Naive B cell (primary cell): ENCODE measurements at regions not wholly inside any gene's neighbourhood (a gene's known extent, or its start where the extent isn't known, plus 50 kb on each side); places are given as distances from the start of the nearest gene placed in this dataset.
"Not testable (repeated sequence)": the region's sequence is repeated elsewhere in the genome, so short reads cannot be mapped to it uniquely, and the experiment has no call there.

Experiments used
- ATAC-seq, 2 donors: fragments of 150-1000 bp; cut with Tn5 transposase; 2 replicates each; pipeline ENCODE4 v1.10.0; 2021; ENCODE audit warnings: low read depth in 2 of 2, mild to moderate bottlenecking in 2 of 2, moderate library complexity in 2 of 2
- DNase-seq: peaks from one replicate; pipeline ENCODE4 v3.0.0; 2022
- H3K27ac Mint-ChIP-seq, 6 donors: one replicate each; pipeline ENCODE4 v1.8.0; 2020 to 2022; ENCODE audit warnings: mild to moderate bottlenecking in 6 of 6, mixed read lengths in 6 of 6, moderate library complexity in 5 of 6, inconsistent platforms in 2 of 6
- H3K27me3 Mint-ChIP-seq, 3 donors: one replicate each; pipeline ENCODE4 v1.8.0; 2021 to 2022; ENCODE audit warnings: mixed read lengths in 3 of 3, mild to moderate bottlenecking in 1 of 3
- H3K36me3 Mint-ChIP-seq, 2 donors: one replicate each; pipeline ENCODE4 v1.8.0; 2020 to 2022; ENCODE audit warnings: mixed read lengths in 2 of 2, inconsistent platforms in 1 of 2, mild to moderate bottlenecking in 1 of 2
- H3K4me1 Mint-ChIP-seq, 3 donors: one replicate each; pipeline ENCODE4 v1.8.0; 2020 to 2022; ENCODE audit warnings: mixed read lengths in 3 of 3, inconsistent platforms in 1 of 3, mild to moderate bottlenecking in 1 of 3, moderate library complexity in 1 of 3
- H3K4me3 Mint-ChIP-seq, 8 donors: one replicate each; pipeline ENCODE4 v1.8.0; 2020 to 2022; ENCODE audit warnings: mild to moderate bottlenecking in 8 of 8, mixed read lengths in 8 of 8, moderate library complexity in 8 of 8, inconsistent platforms in 2 of 8
- H3K9me3 Mint-ChIP-seq, 7 donors: one replicate each; pipeline ENCODE4 v1.8.0; 2020 to 2022; ENCODE audit warnings: mixed read lengths in 7 of 7, mild to moderate bottlenecking in 5 of 7, inconsistent platforms in 2 of 7, moderate library complexity in 1 of 7

- Mint-ChIP-seq H3K4me1 (no peaks in the 10 kb centered on the region), H3K27ac (no peak overlapping the region)
Measured at GRCh38 chr2:222351035-222351434, 52.2 kb upstream of the PAX3 start.

GRCh38 chr2:222352981-222353380 lies 54.2 kb upstream of the PAX3 start:
- DNase-seq (no peak), ATAC-seq (no peak)
- no peak overlapping the region for H3K4me3 Mint-ChIP-seq
- peaks cover 5 to 26% (median 8%) of the 10 kb centered on the region in 7 donors for H3K9me3 Mint-ChIP-seq
- H3K27ac Mint-ChIP-seq, result no peak overlapping the region
- H3K4me1 Mint-ChIP-seq, result no peaks in the 10 kb centered on the region
- H3K36me3 Mint-ChIP-seq, result peaks cover 0 to 3% of the 10 kb centered on the region in 2 donors
- H3K27me3 Mint-ChIP-seq, result peaks cover 0 to 7% (median 0%) of the 10 kb centered on the region in 3 donors

More at GRCh38 chr2:222351035-222351434, 52.2 kb upstream of the PAX3 start:
- Mint-ChIP-seq H3K4me3 (no peak overlapping the region), H3K36me3 (peaks cover 0 to 3% of the 10 kb centered on the region in 2 donors), H3K9me3 (peaks cover 5 to 26% (median 8%) of the 10 kb centered on the region in 7 donors), H3K27me3 (peaks cover 0 to 13% (median 0%) of the 10 kb centered on the region in 3 donors)
- ATAC-seq (no peak), DNase-seq (no peak)

GRCh38 chr2:222353993-222354392 lies 55.2 kb upstream of the PAX3 start:
- Mint-ChIP-seq H3K9me3 (peaks cover 5 to 21% (median 8%) of the 10 kb centered on the region in 7 donors), H3K4me1 (no peaks in the 10 kb centered on the region), H3K27me3 (peaks cover 0 to 7% (median 0%) of the 10 kb centered on the region in 3 donors), H3K36me3 (peaks cover 0 to 3% of the 10 kb centered on the region in 2 donors), H3K4me3 (no peak overlapping the region), H3K27ac (no peak overlapping the region)
- no peak for DNase-seq
- no peak for ATAC-seq

- no peak overlapping the region for H3K4me3 Mint-ChIP-seq
- peaks cover 5 to 15% (median 8%) of the 10 kb centered on the region in 7 donors for H3K9me3 Mint-ChIP-seq
- peaks cover 0 to 7% (median 0%) of the 10 kb centered on the region in 3 donors for H3K27me3 Mint-ChIP-seq
- no peaks in the 10 kb centered on the region for H3K4me1 Mint-ChIP-seq
- DNase-seq, result no peak
- H3K36me3 Mint-ChIP-seq, result peaks cover 0 to 3% of the 10 kb centered on the region in 2 donors
- no peak for ATAC-seq
- no peak overlapping the region for H3K27ac Mint-ChIP-seq
Measured at GRCh38 chr2:222355860-222356259, 57.1 kb upstream of the PAX3 start.

GRCh38 chr2:222357930-222358329 lies 59.1 kb upstream of the PAX3 start:
- H3K4me3 Mint-ChIP-seq, result no peak overlapping the region
- ATAC-seq (no peak), DNase-seq (no peak)
- peaks cover 0 to 7% (median 0%) of the 10 kb centered on the region in 3 donors for H3K27me3 Mint-ChIP-seq
- no peak overlapping the region for H3K27ac Mint-ChIP-seq
- H3K9me3 Mint-ChIP-seq, result peaks cover 0 to 16% (median 4%) of the 10 kb centered on the region in 7 donors
- peaks cover 0 to 2% of the 10 kb centered on the region in 2 donors for H3K36me3 Mint-ChIP-seq
- no peaks in the 10 kb centered on the region for H3K4me1 Mint-ChIP-seq

- Mint-ChIP-seq H3K27ac (no peak overlapping the region), H3K4me3 (peak overlapping the region in 1 of 8 donors; percentile 7), H3K4me1 (no peaks in the 10 kb centered on the region), H3K36me3 (no peaks in the 10 kb centered on the region), H3K27me3 (peaks cover 0 to 7% (median 0%) of the 10 kb centered on the region in 3 donors), H3K9me3 (peaks cover 0 to 15% (median 2%) of the 10 kb centered on the region in 7 donors)
- no peak for DNase-seq
- no peak for ATAC-seq
Measured at GRCh38 chr2:222358876-222359275, 60.1 kb upstream of the PAX3 start.

GRCh38 chr2:222360146-222360545 lies 61.3 kb upstream of the PAX3 start:
- no peak for DNase-seq
- ATAC-seq, result no peak
- H3K9me3 Mint-ChIP-seq, result peaks cover 0 to 10% (median 0%) of the 10 kb centered on the region in 7 donors

GRCh38 chr2:222360997-222361396 lies 62.2 kb upstream of the PAX3 start:
- Mint-ChIP-seq H3K4me1 (no peaks in the 10 kb centered on the region), H3K27ac (no peak overlapping the region), H3K4me3 (no peak overlapping the region), H3K9me3 (peaks cover 0 to 10% (median 0%) of the 10 kb centered on the region in 7 donors), H3K27me3 (no peaks in the 10 kb centered on the region), H3K36me3 (no peaks in the 10 kb centered on the region)
- ATAC-seq (no peak), DNase-seq (no peak)

More at GRCh38 chr2:222360146-222360545, 61.3 kb upstream of the PAX3 start:
- no peaks in the 10 kb centered on the region for H3K36me3 Mint-ChIP-seq
- H3K4me3 Mint-ChIP-seq, result no peak overlapping the region
- peaks cover 0 to 2% (median 0%) of the 10 kb centered on the region in 3 donors for H3K27me3 Mint-ChIP-seq
- H3K4me1 Mint-ChIP-seq, result no peaks in the 10 kb centered on the region
- no peak overlapping the region for H3K27ac Mint-ChIP-seq

- ATAC-seq (no peak), DNase-seq (no peak)
- H3K27ac Mint-ChIP-seq, result no peak overlapping the region
- H3K27me3 Mint-ChIP-seq, result peaks cover 0 to under 1% (median 0%) of the 10 kb centered on the region in 3 donors
- H3K4me1 Mint-ChIP-seq, result no peaks in the 10 kb centered on the region
- peaks cover 0 to 10% (median 0%) of the 10 kb centered on the region in 7 donors for H3K9me3 Mint-ChIP-seq
- H3K36me3 Mint-ChIP-seq, result no peaks in the 10 kb centered on the region
- H3K4me3 Mint-ChIP-seq, result no peak overlapping the region
Measured at GRCh38 chr2:222361787-222362186, 62.6 kb upstream of the SGPP2 start.

GRCh38 chr2:222362336-222362735 lies 62.0 kb upstream of the SGPP2 start:
- no peak overlapping the region for H3K27ac Mint-ChIP-seq
- no peaks in the 10 kb centered on the region for H3K4me1 Mint-ChIP-seq
- ATAC-seq (no peak), DNase-seq (no peak)
- H3K4me3 Mint-ChIP-seq, result no peak overlapping the region
- H3K9me3 Mint-ChIP-seq, result peaks cover 0 to 10% (median 0%) of the 10 kb centered on the region in 7 donors
- no peaks in the 10 kb centered on the region for H3K36me3 Mint-ChIP-seq
- peaks cover 0 to 5% (median 0%) of the 10 kb centered on the region in 3 donors for H3K27me3 Mint-ChIP-seq

GRCh38 chr2:222364285-222364895 lies 60.0 kb upstream of the SGPP2 start:
- Mint-ChIP-seq H3K4me3 (no peak overlapping the region), H3K27ac (no peak overlapping the region), H3K27me3 (peaks cover 0 to 5% (median 0%) of the 10 kb centered on the region in 3 donors), H3K4me1 (no peaks in the 10 kb centered on the region), H3K36me3 (no peaks in the 10 kb centered on the region), H3K9me3 (peaks cover 0 to 12% (median 7%) of the 10 kb centered on the region in 7 donors)
- no peak for DNase-seq
- no peak for ATAC-seq

GRCh38 chr2:222368280-222368679 lies 56.1 kb upstream of the SGPP2 start:
- H3K36me3 Mint-ChIP-seq, result peaks cover 0 to 11% of the 10 kb centered on the region in 2 donors
- not testable (repeated sequence) for H3K27me3 Mint-ChIP-seq, H3K4me1 Mint-ChIP-seq, ATAC-seq, H3K27ac Mint-ChIP-seq, DNase-seq, H3K4me3 Mint-ChIP-seq
- H3K9me3 Mint-ChIP-seq, result peaks cover 5 to 34% (median 15%) of the 10 kb centered on the region in 7 donors

- no peak overlapping the region for H3K4me3 Mint-ChIP-seq
- ATAC-seq (no peak), DNase-seq (no peak)
- no peak overlapping the region for H3K27ac Mint-ChIP-seq
- H3K27me3 Mint-ChIP-seq, result peaks cover 0 to 5% (median 0%) of the 10 kb centered on the region in 3 donors
- H3K4me1 Mint-ChIP-seq, result no peaks in the 10 kb centered on the region
- H3K9me3 Mint-ChIP-seq, result peaks cover 7 to 50% (median 20%) of the 10 kb centered on the region in 7 donors
- H3K36me3 Mint-ChIP-seq, result peaks cover 0 to 11% of the 10 kb centered on the region in 2 donors
Measured at GRCh38 chr2:222372993-222373392, 51.4 kb upstream of the SGPP2 start.
